Muscle layer of colon (tissue), 2 donors: ENCODE measurements at regions not wholly inside any gene's neighbourhood (a gene's known extent, or its start where the extent isn't known, plus 50 kb on each side); places are given as distances from the start of the nearest gene placed in this dataset.
"Not testable (repeated sequence)": the region's sequence is repeated elsewhere in the genome, so short reads cannot be mapped to it uniquely, and the experiment has no call there.

Source experiments
- H3K27ac ChIP-seq: one replicate; pipeline ENCODE4 v1.7.0; 2013; ENCODE audit warnings: low read depth, mild to moderate bottlenecking, low read length, moderate library complexity
- H3K27me3 ChIP-seq, 2 donors: one replicate each; pipeline ENCODE4 v1.7.0; 2013; ENCODE audit warnings: low read length in 2 of 2, mild to moderate bottlenecking in 2 of 2; ENCODE audit not compliant: insufficient read depth in 2 of 2, control insufficient read depth in 1 of 2
- H3K36me3 ChIP-seq: one replicate; pipeline ENCODE4 v1.7.0; 2013; ENCODE audit warnings: mild to moderate bottlenecking, low read length; ENCODE audit not compliant: insufficient read depth
- H3K4me1 ChIP-seq: one replicate; pipeline ENCODE4 v1.7.0; 2013; ENCODE audit warnings: mild to moderate bottlenecking, low read length; ENCODE audit not compliant: insufficient read depth
- H3K4me3 ChIP-seq, 2 donors: one replicate each; pipeline ENCODE4 v1.7.0; 2013; ENCODE audit warnings: low read length in 2 of 2, low read depth in 1 of 2, mild to moderate bottlenecking in 1 of 2, moderate library complexity in 1 of 2
- H3K9ac ChIP-seq: one replicate; pipeline ENCODE4 v1.7.0; 2013; ENCODE audit warnings: low read length
- H3K9me3 ChIP-seq: one replicate; pipeline ENCODE4 v1.7.0; 2013; ENCODE audit warnings: mild to moderate bottlenecking, low read length
- donor health status: abdominal sarcoma.
- donor health status: Adenocarcinoma of cecum.

DNA sequence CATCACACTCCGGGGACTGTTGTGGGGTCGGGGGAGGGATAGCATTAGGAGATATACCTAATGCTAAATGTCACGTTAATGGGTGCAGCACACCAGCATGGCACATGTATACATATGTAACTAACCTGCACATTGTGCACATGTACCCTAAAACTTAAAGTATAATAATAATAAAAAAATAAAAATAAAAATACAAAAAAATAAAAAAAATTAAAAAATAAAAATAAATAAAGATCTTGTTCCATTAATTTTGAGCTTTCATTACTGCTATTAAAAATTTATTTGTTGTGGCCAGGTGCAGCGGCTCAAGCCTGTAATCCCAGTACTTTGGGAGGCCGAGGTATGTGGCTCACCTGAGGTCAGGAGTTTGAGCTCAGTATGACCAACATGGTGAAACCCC lies 201.8 kb upstream of the TRPC4 start:
- H3K9ac ChIP-seq, H3K27me3 ChIP-seq, H3K4me3 ChIP-seq, H3K27ac ChIP-seq, H3K4me1 ChIP-seq, H3K36me3 ChIP-seq, H3K9me3 ChIP-seq: not testable (repeated sequence)

- no peaks in the 10 kb centered on the region for H3K9me3 ChIP-seq
- H3K27me3 ChIP-seq, result no peaks in the 10 kb centered on the region
- no peak overlapping the region for H3K9ac ChIP-seq
- H3K4me1 ChIP-seq, result no peaks in the 10 kb centered on the region
- H3K36me3 ChIP-seq, result no peaks in the 10 kb centered on the region
- H3K27ac ChIP-seq, result no peak overlapping the region
- H3K4me3 ChIP-seq, result no peak overlapping the region
Measured at GRCh38 chr13:38053896-38054295, 184.3 kb upstream of the TRPC4 start.

DNA sequence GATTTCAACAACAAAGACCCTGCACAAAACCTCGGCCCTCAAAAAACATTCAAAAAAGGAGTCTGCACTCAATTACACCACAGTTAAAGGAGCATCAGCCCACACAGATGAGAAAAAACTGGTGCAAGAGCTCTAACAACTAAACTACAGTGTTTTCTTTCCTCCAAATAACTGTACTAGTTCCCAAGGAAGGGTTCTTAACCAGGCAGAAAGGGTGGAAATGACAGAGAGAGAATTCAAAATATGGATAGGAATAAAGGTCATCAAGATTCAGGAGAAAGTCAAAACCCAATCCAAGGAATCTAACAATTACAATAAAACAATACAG lies 176.4 kb upstream of the TRPC4 start:
- no peak overlapping the region for H3K27ac ChIP-seq
- no peaks in the 10 kb centered on the region for H3K4me1 ChIP-seq
- no peaks in the 10 kb centered on the region for H3K27me3 ChIP-seq
- no peak overlapping the region for H3K4me3 ChIP-seq
- no peaks in the 10 kb centered on the region for H3K9me3 ChIP-seq
- no peak overlapping the region for H3K9ac ChIP-seq
- no peaks in the 10 kb centered on the region for H3K36me3 ChIP-seq

DNA sequence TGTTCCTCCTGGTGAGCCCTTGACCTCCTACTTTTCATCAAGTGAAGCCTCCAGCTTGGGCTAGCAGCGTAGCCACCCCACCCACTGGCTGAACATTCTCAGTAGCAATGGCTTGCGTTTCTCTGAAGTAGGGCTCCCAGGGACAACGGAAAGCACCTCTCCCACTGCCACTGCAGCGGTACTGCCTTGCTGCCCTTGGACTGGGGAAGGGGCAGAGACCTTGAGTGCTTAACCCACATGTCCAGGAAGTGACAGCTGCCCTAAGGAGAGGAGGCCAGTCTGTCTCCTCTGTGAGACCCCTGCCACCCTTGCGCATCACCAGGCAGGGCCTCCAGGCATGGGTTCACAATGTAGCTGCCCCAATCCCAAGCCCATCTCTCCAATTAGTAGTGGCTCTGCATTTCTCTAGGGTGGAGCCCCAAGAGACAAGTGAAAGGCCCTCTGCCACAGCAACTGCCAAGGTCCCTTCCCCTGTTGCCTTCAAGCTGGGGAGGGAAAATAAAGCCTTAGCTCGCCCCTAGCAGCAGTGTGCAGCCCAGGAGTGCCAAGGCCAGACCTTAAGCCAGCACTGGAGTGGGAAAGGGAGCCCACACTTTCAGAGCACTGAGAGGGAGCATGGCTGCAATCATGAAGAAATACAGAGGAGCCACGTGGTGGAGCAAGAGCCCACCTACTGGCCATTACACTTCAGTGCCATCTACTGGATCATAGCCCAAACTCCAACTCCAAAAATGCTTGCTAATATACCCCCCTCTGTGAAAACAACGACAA lies 175.9 kb upstream of the TRPC4 start:
- H3K9ac ChIP-seq, result no peak overlapping the region
- H3K36me3 ChIP-seq, result no peaks in the 10 kb centered on the region

GRCh38 chr13:38044067-38044466 lies 174.5 kb upstream of the TRPC4 start:
- Histone ChIP-seq H3K27me3 (no peaks in the 10 kb centered on the region), H3K27ac (no peak overlapping the region), H3K4me3 (no peak overlapping the region), H3K36me3 (no peaks in the 10 kb centered on the region), H3K4me1 (no peaks in the 10 kb centered on the region), H3K9me3 (no peaks in the 10 kb centered on the region), H3K9ac (no peak overlapping the region)

More for the DNA sequence above, 175.9 kb upstream of the TRPC4 start:
- H3K4me3 ChIP-seq, result no peak overlapping the region
- H3K27me3 ChIP-seq, result no peaks in the 10 kb centered on the region
- no peak overlapping the region for H3K27ac ChIP-seq
- no peaks in the 10 kb centered on the region for H3K4me1 ChIP-seq
- no peaks in the 10 kb centered on the region for H3K9me3 ChIP-seq

GRCh38 chr13:38042771-38043170 lies 173.2 kb upstream of the TRPC4 start:
- Histone ChIP-seq H3K36me3 (no peaks in the 10 kb centered on the region), H3K27ac (no peak overlapping the region), H3K4me1 (no peaks in the 10 kb centered on the region), H3K9ac (no peak overlapping the region), H3K9me3 (no peaks in the 10 kb centered on the region), H3K27me3 (no peaks in the 10 kb centered on the region), H3K4me3 (no peak overlapping the region)

- Histone ChIP-seq H3K9ac (no peak overlapping the region), H3K9me3 (no peaks in the 10 kb centered on the region), H3K27me3 (no peaks in the 10 kb centered on the region), H3K27ac (no peak overlapping the region), H3K36me3 (no peaks in the 10 kb centered on the region), H3K4me3 (no peak overlapping the region), H3K4me1 (no peaks in the 10 kb centered on the region)
Measured at GRCh38 chr13:38024431-38024830, 154.9 kb upstream of the TRPC4 start.

GRCh38 chr13:38017320-38017719 lies 147.7 kb upstream of the TRPC4 start:
- Histone ChIP-seq H3K27me3 (no peaks in the 10 kb centered on the region), H3K4me1 (no peaks in the 10 kb centered on the region), H3K27ac (no peak overlapping the region), H3K36me3 (no peaks in the 10 kb centered on the region), H3K4me3 (no peak overlapping the region), H3K9me3 (no peaks in the 10 kb centered on the region), H3K9ac (no peak overlapping the region)

GRCh38 chr13:38013676-38014075 lies 144.1 kb upstream of the TRPC4 start:
- no peak overlapping the region for H3K27ac ChIP-seq
- H3K36me3 ChIP-seq, result no peaks in the 10 kb centered on the region
- H3K4me3 ChIP-seq, result no peak overlapping the region
- H3K9ac ChIP-seq, result no peak overlapping the region
- H3K27me3 ChIP-seq, result no peaks in the 10 kb centered on the region
- no peaks in the 10 kb centered on the region for H3K9me3 ChIP-seq
- no peaks in the 10 kb centered on the region for H3K4me1 ChIP-seq

- Histone ChIP-seq H3K27me3 (no peaks in the 10 kb centered on the region), H3K9ac (no peak overlapping the region), H3K4me3 (no peak overlapping the region), H3K9me3 (no peaks in the 10 kb centered on the region), H3K36me3 (no peaks in the 10 kb centered on the region), H3K27ac (no peak overlapping the region), H3K4me1 (no peaks in the 10 kb centered on the region)
Measured at GRCh38 chr13:38012096-38012495, 142.5 kb upstream of the TRPC4 start.

GRCh38 chr13:38008636-38009035 lies 139.1 kb upstream of the TRPC4 start:
- Histone ChIP-seq H3K9me3 (no peaks in the 10 kb centered on the region), H3K27ac (no peak overlapping the region), H3K9ac (no peak overlapping the region), H3K27me3 (no peaks in the 10 kb centered on the region), H3K36me3 (no peaks in the 10 kb centered on the region), H3K4me1 (no peaks in the 10 kb centered on the region), H3K4me3 (no peak overlapping the region)

DNA sequence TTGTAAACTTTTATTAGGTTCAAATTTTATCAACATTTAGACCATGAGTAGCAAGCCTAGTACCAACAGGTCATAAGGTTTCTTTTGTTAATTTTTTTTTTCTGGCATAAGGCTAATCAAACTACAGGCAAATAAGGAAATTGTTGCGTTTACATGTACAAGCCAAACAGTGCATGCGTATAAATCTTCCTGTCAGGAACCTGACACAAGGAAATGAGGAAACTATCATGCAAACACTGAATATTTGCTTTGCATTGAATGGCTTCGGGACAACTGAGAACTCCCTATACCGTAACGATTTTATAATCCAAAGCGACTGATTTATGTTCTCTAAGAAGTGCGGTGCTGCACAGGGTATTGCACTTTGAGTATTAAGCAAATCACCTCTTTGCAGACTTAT lies 133.0 kb upstream of the TRPC4 start:
- Histone ChIP-seq H3K9ac (no peak overlapping the region), H3K4me3 (no peak overlapping the region), H3K4me1 (no peaks in the 10 kb centered on the region), H3K36me3 (no peaks in the 10 kb centered on the region), H3K27ac (no peak overlapping the region), H3K9me3 (no peaks in the 10 kb centered on the region), H3K27me3 (no peaks in the 10 kb centered on the region)
